ENCODE measurements at regions not wholly inside any gene's neighbourhood (a gene's known extent, or its start where the extent isn't known, plus 50 kb on each side); places are given as distances from the start of the nearest gene placed in this dataset.

GRCh38 chr1:164163289-164163849 is 395.6 kb upstream of the PBX1 start:
- TF ChIP-seq CTCF (conservative IDR thresholded peaks at IDR 0.05; ENCODE audit: low read depth, low read length): no peak
- TF ChIP-seq EZH2 (IDR thresholded peaks at IDR 0.05; ENCODE audit: borderline replicate concordance, low read depth, low read length, poor library complexity, severe bottlenecking): no peak
